ENCODE measurements at regions not wholly inside any gene's neighbourhood (a gene's known extent, or its start where the extent isn't known, plus 50 kb on each side); places are given as distances from the start of the nearest gene placed in this dataset.
A peak's percentile ranks its signal among the peaks of the same experiment; 100 is the strongest.

- no peak for DNase-seq
Observed at GRCh38 chr21:25329227-25329825, 278.0 kb downstream of the MRPL39 start.

GRCh38 chr21:25328736-25329135, 278.5 kb downstream of the MRPL39 start:
- DNase-seq: no peak

- no peak for DNase-seq
Observed at GRCh38 chr21:25326181-25326580, 281.1 kb downstream of the MRPL39 start.

GRCh38 chr21:25324666-25325065, 282.6 kb downstream of the MRPL39 start:
- no peak for DNase-seq

GRCh38 chr21:25323356-25323949, 283.8 kb downstream of the MRPL39 start:
- DNase-seq: peak in 1 of 5 experiments; percentile 15

- no peak for DNase-seq
Observed at GRCh38 chr21:25314247-25314646, 293.0 kb downstream of the MRPL39 start.

GRCh38 chr21:25313829-25314228, 293.5 kb downstream of the MRPL39 start:
- no peak for DNase-seq

- no peak for DNase-seq
Observed at GRCh38 chr21:25307489-25307888, 299.8 kb downstream of the MRPL39 start.

GRCh38 chr21:25304611-25305010, 302.7 kb downstream of the MRPL39 start:
- DNase-seq: no peak

- no peak for DNase-seq
Observed at GRCh38 chr21:25300632-25301031, 306.6 kb downstream of the MRPL39 start.

GRCh38 chr21:25298512-25299491, 308.5 kb downstream of the MRPL39 start:
- DNase-seq: peak in 1 of 5 experiments; percentile 7

GRCh38 chr21:25297117-25297516, 310.2 kb downstream of the MRPL39 start:
- DNase-seq: no peak

- DNase-seq: no peak
Observed at GRCh38 chr21:25296252-25296651, 311.0 kb downstream of the MRPL39 start.

- no peak for DNase-seq
Observed at GRCh38 chr21:25292396-25292795, 314.9 kb downstream of the MRPL39 start.

- DNase-seq: peak in 1 of 5 experiments; percentile 43
Observed at GRCh38 chr21:25283720-25284119, 323.6 kb downstream of the MRPL39 start.

GRCh38 chr21:25281134-25281533, 326.1 kb downstream of the MRPL39 start:
- DNase-seq: no peak

GRCh38 chr21:25280061-25280460, 327.2 kb downstream of the MRPL39 start:
- no peak for DNase-seq

- no peak for DNase-seq
Observed at GRCh38 chr21:25273959-25274358, 333.3 kb downstream of the MRPL39 start.

GRCh38 chr21:25254491-25255174, 352.6 kb downstream of the MRPL39 start:
- no peak for DNase-seq

- DNase-seq: no peak
Observed at GRCh38 chr21:25246546-25246945, 360.7 kb downstream of the MRPL39 start.

GRCh38 chr21:25244735-25245134, 362.5 kb downstream of the MRPL39 start:
- no peak for DNase-seq

GRCh38 chr21:25243808-25244207, 363.5 kb downstream of the MRPL39 start:
- no peak for DNase-seq

GRCh38 chr21:25240974-25241373, 366.3 kb downstream of the MRPL39 start:
- DNase-seq: no peak
